ENCODE measurements at regions not wholly inside any gene's neighbourhood (a gene's known extent, or its start where the extent isn't known, plus 50 kb on each side); places are given as distances from the start of the nearest gene placed in this dataset.

DNA sequence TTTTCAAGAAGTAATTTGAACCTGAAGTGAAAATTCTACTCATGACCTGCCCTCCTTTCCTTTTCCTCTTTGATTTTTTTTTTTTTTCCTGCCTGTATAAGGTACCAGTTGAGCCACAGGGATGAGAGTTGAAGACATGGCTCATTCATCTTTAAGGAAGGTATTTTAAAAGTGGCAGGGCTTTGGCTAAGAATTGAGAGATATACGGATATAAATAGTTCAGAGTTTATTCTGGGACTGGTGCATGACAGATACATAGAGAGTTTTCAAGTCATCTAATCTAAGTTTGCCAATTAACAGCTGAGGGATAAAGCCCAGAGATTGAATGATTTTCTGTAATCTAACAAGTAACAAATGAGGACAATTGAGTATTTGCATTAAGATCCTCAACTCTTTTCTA, 69.8 kb downstream of the BTBD3 start:
- Histone ChIP-seq H2BK12ac (ENCODE audit: low read depth, low read length) (no peak overlapping the region), H3K18ac (ENCODE audit: extremely low read depth, low read length) (no peak overlapping the region), H3K27ac (ENCODE audit: low read depth, low read length) (no peak overlapping the region), H3K36me3 (ENCODE audit: control insufficient read depth in 2 of 4, insufficient read depth in 4 of 4, low read length in 3 of 4) (no peaks in the 10 kb centered on the region), H3K4ac (replicated peaks; ENCODE audit: insufficient read length, low read depth, low read length) (no peak overlapping the region), H2AFZ (ENCODE audit: low read length) (no peak overlapping the region), H3K4me1 (replicated peaks in 1 of 4; ENCODE audit: control insufficient read depth in 3 of 4, insufficient read depth in 4 of 4, low read length in 3 of 4) (no peaks in the 10 kb centered on the region), H3K4me2 (ENCODE audit: insufficient read depth in 1 of 2, low read depth in 2 of 2, low read length in 2 of 2) (no peak overlapping the region), H4K8ac (ENCODE audit: extremely low read depth, insufficient read depth, low read length) (no peak overlapping the region), H2BK120ac (replicated peaks; ENCODE audit: low read depth, low read length) (no peak overlapping the region), H2AK5ac (ENCODE audit: low read depth, low read length) (no peak overlapping the region), H2BK15ac (ENCODE audit: low read length) (no peak overlapping the region), H3K14ac (ENCODE audit: insufficient read length) (no peak overlapping the region), H3K9ac (replicated peaks in 1 of 4; ENCODE audit: extremely low read depth in 1 of 4, low read depth in 3 of 4, low read length in 3 of 4) (no peak overlapping the region), H3K4me3 (ENCODE audit: extremely low read depth in 1 of 4, insufficient read depth in 2 of 4, low read depth in 3 of 4, low read length in 4 of 4) (no peak overlapping the region), H3K23me2 (ENCODE audit: low read depth, low read length) (no peaks in the 10 kb centered on the region; the same call in 1 of the 2 replicates), H4K5ac (ENCODE audit: insufficient read length, low read depth, low read length) (no peak overlapping the region), H4K20me1 (replicated peaks in 1 of 2; ENCODE audit: control insufficient read depth in 1 of 2, insufficient read depth in 2 of 2, low read length in 2 of 2) (no peaks in the 10 kb centered on the region), H3K79me2 (ENCODE audit: control insufficient read depth in 1 of 2, insufficient read depth in 2 of 2, low read length in 2 of 2) (no peaks in the 10 kb centered on the region), H3K23ac (ENCODE audit: insufficient read length) (no peak overlapping the region), H3K56ac (replicated peaks; ENCODE audit: insufficient read length, low read depth, low read length) (no peak overlapping the region), H3K9me3 (ENCODE audit: insufficient read depth in 2 of 2, low read depth in 1 of 2, low read length in 1 of 2) (no peaks in the 10 kb centered on the region), H3K27me3 (replicated peaks in 1 of 4; ENCODE audit: control insufficient read depth in 3 of 4, extremely low read depth in 1 of 4, insufficient read depth in 3 of 4, low read length in 3 of 4) (no peaks in the 10 kb centered on the region), H2BK20ac (ENCODE audit: low read length) (no peak overlapping the region), H3K79me1 (ENCODE audit: low read depth, low read length) (no peaks in the 10 kb centered on the region), H2BK5ac (ENCODE audit: low read depth, low read length) (no peak overlapping the region), H4K91ac (replicated peaks; ENCODE audit: insufficient read length, low read length) (no peak overlapping the region)
- TF ChIP-seq SP1 (IDR thresholded peaks at IDR 0.05; ENCODE audit: low read depth, low read length), result no peak
- no peak for TF ChIP-seq POU5F1 (IDR thresholded peaks at IDR 0.05; ENCODE audit: low read depth, low read length)
- WGBS, 2 experiments (ENCODE audit: extremely low coverage in 1 of 2, insufficient coverage in 1 of 2, insufficient read length in 1 of 2, insufficient replicate concordance in 2 of 2, low coverage in 1 of 2, low lambda C conversion rate in 2 of 2, missing lambda C conversion rate in 1 of 2), result 83% methylated on average over 1 of the region's 1 CpG; no CpG with 5 or more reads in 1 of the 2 experiments
- no peak for DNase-seq (ENCODE audit: low read depth in 1 of 2, low spot score in 2 of 2)
- FAIRE-seq, result no peak
- POLR2A ChIA-PET (ENCODE audit: partially characterized antibody), result no interaction called here
- CTCF ChIA-PET (ENCODE audit: partially characterized antibody), result no interaction called here

Measured in H1 (cell line).